ENCODE measurements at regions not wholly inside any gene's neighbourhood (a gene's known extent, or its start where the extent isn't known, plus 50 kb on each side); places are given as distances from the start of the nearest gene placed in this dataset.

DNA sequence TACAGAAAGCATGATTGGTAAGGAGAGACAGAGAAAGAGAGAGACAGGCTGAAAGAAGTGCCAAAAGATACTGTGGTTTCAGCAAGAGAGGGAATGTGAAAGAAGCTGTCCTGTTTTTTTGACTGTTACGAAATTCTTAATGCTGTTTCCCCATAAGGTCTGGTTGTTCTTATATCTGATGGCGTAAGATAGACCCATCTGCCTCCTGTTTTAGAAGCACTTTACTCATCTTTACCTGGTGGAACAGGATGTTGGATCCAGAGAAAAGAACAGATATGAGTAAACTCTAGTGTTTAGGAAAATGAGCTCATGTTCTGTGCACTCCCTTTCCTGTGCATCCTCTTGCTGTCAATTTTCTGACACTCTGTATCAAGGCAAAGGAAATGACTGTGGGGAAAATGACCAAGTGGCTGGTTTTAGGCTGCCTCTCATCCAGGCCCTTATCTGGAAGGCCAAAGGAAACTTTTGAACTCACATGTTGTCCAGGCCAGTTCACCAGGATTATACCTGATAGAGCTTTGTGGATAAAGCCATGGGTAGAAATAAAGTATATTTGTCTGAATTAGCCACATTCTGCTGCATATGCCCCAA, 311.7 kb upstream of the HTR2C start:
- TF ChIP-seq, protein P1, sequence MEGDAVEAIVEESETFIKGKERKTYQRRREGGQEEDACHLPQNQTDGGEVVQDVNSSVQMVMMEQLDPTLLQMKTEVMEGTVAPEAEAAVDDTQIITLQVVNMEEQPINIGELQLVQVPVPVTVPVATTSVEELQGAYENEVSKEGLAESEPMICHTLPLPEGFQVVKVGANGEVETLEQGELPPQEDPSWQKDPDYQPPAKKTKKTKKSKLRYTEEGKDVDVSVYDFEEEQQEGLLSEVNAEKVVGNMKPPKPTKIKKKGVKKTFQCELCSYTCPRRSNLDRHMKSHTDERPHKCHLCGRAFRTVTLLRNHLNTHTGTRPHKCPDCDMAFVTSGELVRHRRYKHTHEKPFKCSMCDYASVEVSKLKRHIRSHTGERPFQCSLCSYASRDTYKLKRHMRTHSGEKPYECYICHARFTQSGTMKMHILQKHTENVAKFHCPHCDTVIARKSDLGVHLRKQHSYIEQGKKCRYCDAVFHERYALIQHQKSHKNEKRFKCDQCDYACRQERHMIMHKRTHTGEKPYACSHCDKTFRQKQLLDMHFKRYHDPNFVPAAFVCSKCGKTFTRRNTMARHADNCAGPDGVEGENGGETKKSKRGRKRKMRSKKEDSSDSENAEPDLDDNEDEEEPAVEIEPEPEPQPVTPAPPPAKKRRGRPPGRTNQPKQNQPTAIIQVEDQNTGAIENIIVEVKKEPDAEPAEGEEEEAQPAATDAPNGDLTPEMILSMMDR (IDR thresholded peaks at IDR 0.05): no peak

DNA sequence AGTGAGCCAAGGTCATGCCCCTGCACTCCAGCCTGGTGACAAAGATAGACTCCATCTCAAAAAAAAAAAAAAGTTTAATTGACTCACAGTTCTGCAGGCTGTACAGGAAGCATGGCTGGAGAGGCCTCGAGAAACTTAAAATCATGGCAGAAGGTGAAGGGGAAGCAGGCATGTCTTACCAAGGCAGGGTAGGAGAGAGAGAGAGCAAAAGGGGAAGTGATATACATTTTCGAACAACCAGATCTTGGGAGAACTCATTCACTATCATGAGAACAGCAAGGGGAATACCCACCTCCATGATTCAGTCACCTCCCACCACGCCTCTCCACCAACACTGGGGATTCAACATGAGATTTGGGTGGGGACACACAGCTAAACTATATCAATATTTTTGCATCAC, 315.2 kb upstream of the HTR2C start:
- TF ChIP-seq, protein P1 (IDR thresholded peaks at IDR 0.05): no peak

DNA sequence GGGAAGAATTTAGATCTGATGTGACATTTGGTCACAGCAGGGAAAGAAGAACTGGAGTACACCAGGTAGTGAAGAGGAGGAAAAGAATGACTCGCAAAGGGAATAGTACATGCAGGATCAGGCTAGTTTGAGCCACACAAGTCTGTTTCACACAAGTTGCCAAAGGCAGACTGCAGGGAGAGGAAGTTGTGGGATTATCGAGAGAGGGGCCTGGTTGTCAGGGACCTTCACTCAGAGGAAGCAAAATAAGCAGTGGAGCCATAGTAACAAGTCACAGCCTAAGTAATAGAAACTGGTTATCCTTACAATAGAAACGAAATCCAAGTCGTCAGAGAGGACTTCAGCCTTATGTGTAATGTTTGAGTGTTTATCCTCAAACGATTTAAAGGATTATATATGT, 316.7 kb upstream of the HTR2C start:
- TF ChIP-seq, protein P1 (IDR thresholded peaks at IDR 0.05): no peak

DNA sequence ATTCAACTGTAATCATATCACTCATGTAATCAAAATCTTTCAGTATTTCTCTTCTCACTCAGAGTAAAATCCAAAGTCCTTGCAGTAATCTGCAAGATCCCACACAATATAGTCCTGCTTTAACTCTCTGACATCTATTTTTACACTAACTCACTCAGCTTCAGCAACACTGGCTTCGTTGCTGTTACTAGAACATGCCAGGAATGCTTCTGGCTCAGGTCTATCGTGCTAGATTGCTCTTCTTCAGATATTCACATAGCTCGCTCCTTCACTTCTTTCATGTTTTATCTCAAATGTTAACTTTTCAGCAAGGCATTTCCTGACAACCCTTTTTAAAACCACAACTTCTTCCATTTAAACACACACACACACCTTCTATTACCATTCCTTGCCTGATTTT, 331.7 kb upstream of the HTR2C start:
- TF ChIP-seq, protein P1 (IDR thresholded peaks at IDR 0.05): no peak

DNA sequence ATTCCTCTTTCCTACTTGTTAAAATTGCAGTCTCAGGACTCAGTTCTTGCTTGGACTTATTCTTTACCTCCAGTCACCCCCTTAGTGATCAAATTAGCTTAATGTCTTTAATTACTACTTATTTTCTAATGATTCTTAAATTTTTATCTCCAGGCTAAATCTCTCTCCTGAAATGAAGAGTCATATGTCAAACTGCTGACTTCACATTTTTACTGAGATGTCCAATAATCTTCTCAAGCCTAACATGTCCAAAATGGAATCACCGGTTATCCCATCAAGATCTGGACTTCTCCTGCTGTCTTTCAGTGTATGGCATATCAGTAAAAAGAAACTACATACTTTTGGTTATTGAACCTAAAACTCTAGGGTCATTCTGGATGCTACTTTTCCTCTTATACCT, 332.3 kb upstream of the HTR2C start:
- TF ChIP-seq, protein P1 (IDR thresholded peaks at IDR 0.05): no peak

DNA sequence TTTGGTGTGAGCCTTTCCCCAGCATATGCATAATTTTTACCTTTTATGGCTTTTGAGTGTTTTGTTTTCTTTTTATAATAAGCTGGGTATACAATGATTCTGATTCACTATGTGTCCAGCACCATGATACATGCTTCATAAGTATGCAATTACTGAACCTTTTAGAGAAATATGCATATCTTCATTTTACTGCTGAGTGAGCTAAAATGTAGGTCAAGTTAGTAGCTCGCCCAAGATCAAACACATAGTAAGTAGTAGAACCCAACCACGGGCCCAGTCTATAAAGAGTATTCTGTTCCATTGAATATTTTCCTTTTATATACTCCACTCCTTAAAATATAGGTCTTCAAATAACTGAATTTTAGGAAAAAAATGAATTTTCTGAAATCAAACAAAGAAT, 362.4 kb upstream of the HTR2C start:
- TF ChIP-seq, protein P1 (IDR thresholded peaks at IDR 0.05): no peak

DNA sequence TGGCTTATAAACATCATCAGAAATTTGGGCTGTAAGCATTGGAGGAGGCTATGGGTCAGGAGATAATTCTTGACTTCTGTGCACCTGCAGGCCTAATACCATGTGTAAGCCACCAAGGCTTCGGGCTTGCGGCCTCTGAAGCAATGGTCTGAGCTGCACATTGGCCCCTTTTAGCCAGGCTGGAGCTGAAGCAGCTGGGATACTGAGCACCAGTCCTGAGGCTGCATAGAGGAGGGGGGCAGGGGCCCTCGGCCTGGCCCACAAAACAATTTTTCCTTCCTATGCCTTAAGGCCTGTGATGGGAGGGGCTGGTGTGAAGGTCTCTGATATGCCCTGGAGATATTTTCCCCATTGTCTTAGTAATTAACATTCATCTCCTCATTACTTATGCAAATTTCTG, 373.0 kb upstream of the HTR2C start:
- TF ChIP-seq, protein P1 (IDR thresholded peaks at IDR 0.05): no peak

DNA sequence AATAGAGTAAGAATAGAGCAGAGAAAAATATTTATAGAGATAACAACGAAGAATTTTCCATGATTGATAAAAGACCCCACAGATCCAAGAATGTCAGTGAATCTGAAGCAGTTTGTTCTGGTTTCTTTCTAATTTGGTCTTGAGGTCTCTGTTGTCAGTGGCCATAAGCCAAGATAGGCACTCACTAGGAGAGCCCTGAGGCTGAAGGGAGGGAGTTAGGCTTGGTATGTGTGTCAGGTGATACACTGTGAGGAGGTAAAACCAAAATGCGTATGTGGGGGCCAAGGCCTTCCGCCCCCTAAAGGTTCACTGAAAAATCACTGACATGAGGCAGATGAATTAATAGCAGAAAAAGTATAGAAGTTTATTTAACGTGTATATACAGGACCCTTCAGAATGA, 382.3 kb upstream of the HTR2C start:
- TF ChIP-seq, protein P1 (IDR thresholded peaks at IDR 0.05): no peak
